22Rv1 (cell line): ENCODE measurements at regions not wholly inside any gene's neighbourhood (a gene's known extent, or its start where the extent isn't known, plus 50 kb on each side); places are given as distances from the start of the nearest gene placed in this dataset.

Experiments
- H3K27ac ChIP-seq: fragments of 450-650 bp; 2 replicates; pipeline ENCODE4 v1.5.1; 2017
- ZFX ChIP-seq: fragments of 450-650 bp; IDR thresholded peaks from 2 replicates; pipeline ENCODE4 v1.6.1; 2017; ENCODE audit warnings: antibody characterized with exemption, borderline replicate concordance
- TF ChIP-seq, protein P1 (sequence below): fragments of 450-650 bp; IDR thresholded peaks from 2 replicates; pipeline ENCODE4 v1.5.1; 2017; ENCODE audit warnings: mild to moderate bottlenecking

DNA sequence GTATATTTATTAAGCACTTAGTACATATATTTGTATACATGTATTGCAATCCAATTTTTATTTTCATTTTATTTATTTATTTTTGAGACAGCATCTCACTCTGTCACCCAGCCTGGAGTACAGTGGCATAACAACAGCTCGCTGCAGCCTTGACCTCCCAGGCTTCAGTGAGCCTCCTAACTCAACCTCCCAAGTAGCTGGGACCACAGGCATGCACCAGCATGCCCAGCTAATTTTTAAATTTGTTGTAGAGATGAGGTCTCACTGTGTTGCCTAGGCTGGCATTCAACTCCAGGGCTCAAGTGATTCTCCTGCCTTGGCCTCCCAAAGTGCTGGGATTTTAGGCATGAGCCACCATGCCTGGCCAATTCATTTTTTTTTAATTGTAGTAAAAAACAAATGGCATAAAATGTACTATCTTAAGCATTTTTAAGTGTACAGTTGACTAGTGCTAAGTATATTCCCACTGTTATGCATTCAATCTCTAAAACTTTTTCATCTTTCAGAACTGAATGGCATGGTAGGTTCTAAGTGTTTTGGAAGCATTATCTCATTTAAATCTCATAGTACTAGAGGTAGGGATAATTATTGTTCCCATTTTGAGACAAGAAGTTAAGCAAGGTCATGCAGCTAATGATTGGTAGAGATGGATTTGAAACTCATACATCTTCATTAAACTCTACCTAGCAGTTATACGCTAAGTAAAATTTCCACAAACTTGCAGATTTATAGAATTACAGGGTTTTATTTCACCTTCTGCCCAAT lies 264.0 kb upstream of the NFE2L3 start:
- TF ChIP-seq, protein P1, sequence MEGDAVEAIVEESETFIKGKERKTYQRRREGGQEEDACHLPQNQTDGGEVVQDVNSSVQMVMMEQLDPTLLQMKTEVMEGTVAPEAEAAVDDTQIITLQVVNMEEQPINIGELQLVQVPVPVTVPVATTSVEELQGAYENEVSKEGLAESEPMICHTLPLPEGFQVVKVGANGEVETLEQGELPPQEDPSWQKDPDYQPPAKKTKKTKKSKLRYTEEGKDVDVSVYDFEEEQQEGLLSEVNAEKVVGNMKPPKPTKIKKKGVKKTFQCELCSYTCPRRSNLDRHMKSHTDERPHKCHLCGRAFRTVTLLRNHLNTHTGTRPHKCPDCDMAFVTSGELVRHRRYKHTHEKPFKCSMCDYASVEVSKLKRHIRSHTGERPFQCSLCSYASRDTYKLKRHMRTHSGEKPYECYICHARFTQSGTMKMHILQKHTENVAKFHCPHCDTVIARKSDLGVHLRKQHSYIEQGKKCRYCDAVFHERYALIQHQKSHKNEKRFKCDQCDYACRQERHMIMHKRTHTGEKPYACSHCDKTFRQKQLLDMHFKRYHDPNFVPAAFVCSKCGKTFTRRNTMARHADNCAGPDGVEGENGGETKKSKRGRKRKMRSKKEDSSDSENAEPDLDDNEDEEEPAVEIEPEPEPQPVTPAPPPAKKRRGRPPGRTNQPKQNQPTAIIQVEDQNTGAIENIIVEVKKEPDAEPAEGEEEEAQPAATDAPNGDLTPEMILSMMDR: no peak

GRCh38 chr7:25889765-25890164 lies 262.2 kb upstream of the NFE2L3 start:
- TF ChIP-seq, protein P1: no peak
- TF ChIP-seq ZFX: no peak
- H3K27ac ChIP-seq: no peak overlapping the region

More for the DNA sequence above, 264.0 kb upstream of the NFE2L3 start:
- no peak overlapping the region for H3K27ac ChIP-seq

GRCh38 chr7:25891591-25891990 lies 260.4 kb upstream of the NFE2L3 start:
- H3K27ac ChIP-seq: no peak overlapping the region
- TF ChIP-seq, protein P1: no peak
- TF ChIP-seq ZFX: no peak

GRCh38 chr7:25893436-25893835 lies 258.6 kb upstream of the NFE2L3 start:
- H3K27ac ChIP-seq: peak overlapping the region; percentile 41
- TF ChIP-seq, protein P1: no peak
- no peak for TF ChIP-seq ZFX

GRCh38 chr7:25894002-25894901 lies 257.7 kb upstream of the NFE2L3 start:
- TF ChIP-seq, protein P1: no peak
- no peak for TF ChIP-seq ZFX
- peak overlapping the region; percentile 41; the same call in 1 of the 2 replicates for H3K27ac ChIP-seq

- H3K27ac ChIP-seq: no peak overlapping the region
- no peak for TF ChIP-seq ZFX
- TF ChIP-seq, protein P1: peak; percentile 94
Observed at GRCh38 chr7:25894902-25895791, 256.9 kb upstream of the NFE2L3 start.
